Astrocyte (in vitro differentiated cells and primary cell): ENCODE measurements at regions not wholly inside any gene's neighbourhood (a gene's known extent, or its start where the extent isn't known, plus 50 kb on each side); places are given as distances from the start of the nearest gene placed in this dataset.

Experiments
- EZH2 ChIP-seq: IDR thresholded peaks from 2 replicates; pipeline ENCODE4 v1.6.1; 2012; ENCODE audit warnings: mild to moderate bottlenecking, low read length, inconsistent platforms; ENCODE audit not compliant: insufficient read depth
- TF ChIP-seq, protein P1 (sequence below): IDR thresholded peaks from 2 replicates; pipeline ENCODE4 v1.5.1; 2011; ENCODE audit warnings: low read depth, mild to moderate bottlenecking, inconsistent platforms, low read length, moderate library complexity; ENCODE audit not compliant: insufficient read depth

DNA sequence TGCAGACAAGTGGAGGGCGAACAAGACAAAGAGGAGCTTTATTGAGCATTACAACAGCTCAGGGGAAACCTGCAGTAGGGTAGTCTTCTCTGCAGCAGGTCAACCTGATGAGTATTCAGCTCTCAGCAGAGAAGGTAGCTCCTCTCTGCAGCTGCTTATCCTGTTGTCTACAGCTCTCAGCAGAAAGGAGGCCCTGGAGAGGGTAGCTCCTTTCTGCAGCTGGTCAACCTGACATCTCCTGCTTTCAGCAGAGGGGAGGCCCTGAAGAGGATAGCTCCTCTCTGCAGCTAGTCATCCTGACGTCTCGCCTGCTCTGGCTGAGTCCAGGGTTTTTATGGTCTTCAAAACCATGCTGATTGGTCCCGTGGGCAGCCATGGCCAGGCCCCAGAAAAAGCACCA lies 113.6 kb downstream of the CD24 start:
- TF ChIP-seq, protein P1, sequence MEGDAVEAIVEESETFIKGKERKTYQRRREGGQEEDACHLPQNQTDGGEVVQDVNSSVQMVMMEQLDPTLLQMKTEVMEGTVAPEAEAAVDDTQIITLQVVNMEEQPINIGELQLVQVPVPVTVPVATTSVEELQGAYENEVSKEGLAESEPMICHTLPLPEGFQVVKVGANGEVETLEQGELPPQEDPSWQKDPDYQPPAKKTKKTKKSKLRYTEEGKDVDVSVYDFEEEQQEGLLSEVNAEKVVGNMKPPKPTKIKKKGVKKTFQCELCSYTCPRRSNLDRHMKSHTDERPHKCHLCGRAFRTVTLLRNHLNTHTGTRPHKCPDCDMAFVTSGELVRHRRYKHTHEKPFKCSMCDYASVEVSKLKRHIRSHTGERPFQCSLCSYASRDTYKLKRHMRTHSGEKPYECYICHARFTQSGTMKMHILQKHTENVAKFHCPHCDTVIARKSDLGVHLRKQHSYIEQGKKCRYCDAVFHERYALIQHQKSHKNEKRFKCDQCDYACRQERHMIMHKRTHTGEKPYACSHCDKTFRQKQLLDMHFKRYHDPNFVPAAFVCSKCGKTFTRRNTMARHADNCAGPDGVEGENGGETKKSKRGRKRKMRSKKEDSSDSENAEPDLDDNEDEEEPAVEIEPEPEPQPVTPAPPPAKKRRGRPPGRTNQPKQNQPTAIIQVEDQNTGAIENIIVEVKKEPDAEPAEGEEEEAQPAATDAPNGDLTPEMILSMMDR = no peak
- no peak for TF ChIP-seq EZH2
